A549 (cell line): ENCODE measurements at regions not wholly inside any gene's neighbourhood (a gene's known extent, or its start where the extent isn't known, plus 50 kb on each side); places are given as distances from the start of the nearest gene placed in this dataset.
A peak's percentile ranks its signal among the peaks of the same experiment; 100 is the strongest.

Experiments
- ATAC-seq, 2 experiments: fragments of 200-7000 bp in 1 of 2; fragments of >200 bp in 1 of 2; cut with Nextera tagmentation in 1 of 2; cut with Tn5 transposase in 1 of 2; 3 replicates each; pipeline versions ENCODE4 v1.8.0 to v1.9.1; 2018 to 2020; ENCODE audit warnings: mild to moderate bottlenecking in 1 of 2, moderate library complexity in 1 of 2
- CTCF ChIA-PET: fragments of 300-600 bp; sonication (Branson Sonifier 250); formaldehyde crosslinking; extraction: SDS; loops from one replicate; lab custom pipeline; 2021; ENCODE audit warnings: antibody characterized with exemption, inconsistent platforms; lab: Yijun Ruan, JAX
- POLR2A ChIA-PET: fragments of 350-600 bp; formaldehyde crosslinking; extraction: SDS; loops from one replicate; lab custom pipeline; 2021; ENCODE audit warnings: antibody characterized with exemption, inconsistent platforms; lab: Yijun Ruan, JAX
- DNase-seq, 2 experiments: peaks; one replicate each; pipeline versions ENCODE4 v3.0.0 to v3.0.0-alpha.2; 2011 to 2016; ENCODE audit warnings: low read depth in 1 of 2, low spot score in 1 of 2
- FAIRE-seq: peaks from 2 replicates; lab custom pipeline; 2011; peaks lifted over from hg19 to GRCh38; lab: Jason Lieb, UNC
- H3K27ac ChIP-seq, 2 experiments: fragments of >200 bp; sonication (Bioruptor Twin); formaldehyde crosslinking; 3 replicates each; pipeline ENCODE4 v1.5.1; 2016 to 2017
- H3K4me1 ChIP-seq: fragments of >200 bp; sonication (Bioruptor Twin); formaldehyde crosslinking; 3 replicates; pipeline ENCODE4 v1.6.1; 2016
- H3K4me2 ChIP-seq: fragments of >200 bp; sonication (Bioruptor Twin); formaldehyde crosslinking; 3 replicates; pipeline ENCODE4 v1.6.1; 2016
- H3K4me3 ChIP-seq: fragments of >200 bp; sonication (Bioruptor Twin); formaldehyde crosslinking; 3 replicates; pipeline ENCODE4 v1.5.1; 2016
- H3K9me3 ChIP-seq: fragments of >200 bp; sonication (Bioruptor Twin); formaldehyde crosslinking; 3 replicates; pipeline ENCODE4 v1.6.1; 2016
- BHLHE40 ChIP-seq: IDR thresholded peaks from 2 replicates; pipeline ENCODE4 v1.6.1; 2012; ENCODE audit warnings: low read depth, low read length, inconsistent platforms
- CEBPB ChIP-seq, 2 experiments: fragments of >200 bp in 1 of 2; sonication (Bioruptor Twin) in 1 of 2; formaldehyde crosslinking in 1 of 2; IDR thresholded peaks; 2 replicates each; pipeline ENCODE4 v1.6.1; 2012 to 2016
- CHD2 ChIP-seq: fragments of 150-350 bp; IDR thresholded peaks from 2 replicates; pipeline ENCODE4 v1.6.1; 2014; ENCODE audit warnings: low read length; ENCODE audit not compliant: partially characterized antibody
- E2F6 ChIP-seq: IDR thresholded peaks from 2 replicates; pipeline ENCODE4 v1.6.1; 2012; ENCODE audit warnings: low read depth, borderline replicate concordance
- EP300 ChIP-seq, 2 experiments: fragments of >200 bp; sonication (Bioruptor Twin); formaldehyde crosslinking; IDR thresholded peaks; 2 replicates in 1 of 2; 3 replicates in 1 of 2; pipeline ENCODE4 v1.6.1; 2016 to 2017
- ESRRA ChIP-seq: fragments of 150-350 bp; IDR thresholded peaks from 2 replicates; pipeline ENCODE4 v1.6.1; 2014; ENCODE audit warnings: mild to moderate bottlenecking, low read length, borderline replicate concordance
- FOSB ChIP-seq: fragments of 250-450 bp; sonication (Bioruptor Pico); IDR thresholded peaks from 2 replicates; pipeline ENCODE4 v1.5.0; 2020; ENCODE audit warnings: mild to moderate bottlenecking, moderate library complexity
- FOSL2 ChIP-seq, 2 experiments: fragments of 450-650 bp in 1 of 2; fragments of >200 bp in 1 of 2; sonication (Bioruptor Twin) in 1 of 2; formaldehyde crosslinking; IDR thresholded peaks; 2 replicates each; pipeline versions ENCODE4 v1.5.0 to v1.6.1; 2016 to 2020; ENCODE audit warnings: mild to moderate bottlenecking in 1 of 2, moderate library complexity in 1 of 2
- GATA3 ChIP-seq: IDR thresholded peaks from 2 replicates; pipeline ENCODE4 v1.6.1; 2012; ENCODE audit warnings: borderline replicate concordance
- HDAC2 ChIP-seq: fragments of 200-600 bp; sonication (generic); IDR thresholded peaks from 2 replicates; pipeline ENCODE4 v1.6.1; 2016
- HMGXB4 ChIP-seq: fragments of 250-450 bp; sonication (Bioruptor Pico); IDR thresholded peaks from 2 replicates; pipeline ENCODE4 v1.5.0; 2021; ENCODE audit warnings: mild to moderate bottlenecking, moderate library complexity, borderline replicate concordance
- JUN ChIP-seq, 2 experiments: fragments of >200 bp; sonication (Bioruptor Twin); formaldehyde crosslinking; IDR thresholded peaks; 2 replicates in 1 of 2; 3 replicates in 1 of 2; pipeline ENCODE4 v1.6.1; 2016 to 2017
- JUNB ChIP-seq: fragments of >200 bp; sonication (Bioruptor Twin); formaldehyde crosslinking; IDR thresholded peaks from 2 replicates; pipeline ENCODE4 v1.6.1; 2016
- KDM1A ChIP-seq: fragments of 200-600 bp; sonication (generic); IDR thresholded peaks from 2 replicates; pipeline ENCODE4 v1.6.1; 2016; ENCODE audit warnings: low read depth, mild to moderate bottlenecking
- KDM5A ChIP-seq: fragments of 200-600 bp; sonication (generic); IDR thresholded peaks from 2 replicates; pipeline ENCODE4 v1.6.1; 2016; ENCODE audit warnings: antibody characterized with exemption, mild to moderate bottlenecking
- MAFK ChIP-seq: fragments of 450-650 bp; IDR thresholded peaks from 2 replicates; pipeline ENCODE4 v1.6.1; 2014; ENCODE audit not compliant: partially characterized antibody
- NPAS2 ChIP-seq: fragments of 250-450 bp; sonication (Bioruptor Pico); IDR thresholded peaks from 2 replicates; pipeline ENCODE4 v1.8.0; 2022; ENCODE audit warnings: mild to moderate bottlenecking, moderate library complexity, borderline replicate concordance
- PHF8 ChIP-seq: fragments of 200-600 bp; sonication (generic); IDR thresholded peaks from 2 replicates; pipeline ENCODE4 v1.6.1; 2016; ENCODE audit warnings: low read depth, mild to moderate bottlenecking, antibody characterized with exemption, moderate library complexity, borderline replicate concordance
- RAD21 ChIP-seq, 2 experiments: fragments of >200 bp in 1 of 2; sonication (Bioruptor Twin) in 1 of 2; formaldehyde crosslinking in 1 of 2; IDR thresholded peaks in 1 of 2; conservative IDR thresholded peaks in 1 of 2; 2 replicates in 1 of 2; 3 replicates in 1 of 2; pipeline ENCODE4 v1.6.1; 2012 to 2018; ENCODE audit warnings: inconsistent platforms in 1 of 2
- SREBF2 ChIP-seq: fragments of 450-650 bp; IDR thresholded peaks from 2 replicates; pipeline ENCODE4 v1.6.1; 2014; ENCODE audit warnings: mild to moderate bottlenecking, moderate library complexity
- ZSCAN20 ChIP-seq: fragments of 250-450 bp; sonication (Bioruptor Pico); IDR thresholded peaks from 2 replicates; pipeline ENCODE4 v1.8.0; 2022; ENCODE audit warnings: mild to moderate bottlenecking, moderate library complexity
- WGBS: methylation state at CpG from one replicate; pipeline ENCODE4 v1.1.6; 2017; ENCODE audit errors: missing lambda C conversion rate; 5-methylcytosine and 5-hydroxymethylcytosine counted together
- TF ChIP-seq, protein P1 (sequence below): IDR thresholded peaks from 2 replicates; pipeline ENCODE4 v1.6.1; 2012
- TF ChIP-seq, protein P2 (sequence below): IDR thresholded peaks from 2 replicates; pipeline ENCODE4 v1.6.1; 2012
- TF ChIP-seq, protein P3 (sequence below): fragments of 250-450 bp; sonication (Bioruptor Pico); IDR thresholded peaks from 2 replicates; pipeline ENCODE4 v1.5.0; 2020; ENCODE audit warnings: low read depth, mild to moderate bottlenecking, moderate library complexity

- Histone ChIP-seq H3K27ac (peak overlapping the region; percentile 61 to 77), H3K9me3 (no peaks in the 10 kb centered on the region), H3K4me2 (peak overlapping the region; percentile 68), H3K4me3 (no peak overlapping the region), H3K4me1 (peaks cover 43% of the 10 kb centered on the region)
- 3% methylated on average over 3 of the region's 3 CpGs for WGBS
- TF ChIP-seq BHLHE40, result no peak
- TF ChIP-seq NPAS2 (CRISPR knock-in tag), result no peak
- TF ChIP-seq HMGXB4 (CRISPR knock-in tag), result no peak
- no peak for TF ChIP-seq FOSB (CRISPR knock-in tag)
- TF ChIP-seq GATA3, result peak; percentile 83
- TF ChIP-seq MAFK, result no peak
- no peak for TF ChIP-seq E2F6
- TF ChIP-seq JUNB, result peak; percentile 54
- TF ChIP-seq FOSL2 (IDR thresholded peaks at IDR 0.05), result no peak
- peak; percentile 73 for TF ChIP-seq FOSL2 (CRISPR knock-in tag; IDR thresholded peaks at IDR 0.05)
- TF ChIP-seq EP300 (IDR thresholded peaks at IDR 0.05), result peak in 1 of 2 experiments; percentile 46; a peak in 1 of 5 replicates
- TF ChIP-seq JUN (IDR thresholded peaks at IDR 0.05), result peak in 1 of 2 experiments; percentile 44; a peak in 1 of 5 replicates
- TF ChIP-seq CEBPB (IDR thresholded peaks at IDR 0.05), result peak in 1 of 2 experiments; percentile 19; a peak in 1 of 4 replicates
- FAIRE-seq, result no peak
- POLR2A ChIA-PET, result interaction anchor here (0.8 to 1.0 kb wide), 2 partner anchors 41 to 68 kb away, joined by 4 read pairs; partner anchors contain the start of gene KCTD1
- peak; percentile 64 to 92 for DNase-seq
- CTCF ChIA-PET, result interaction anchor here (0.6 to 0.7 kb wide), 2 partner anchors 69 to 345 kb away, joined by 3 read pairs; partner anchors contain the start of gene KCTD1
- peak; percentile 92 to 97 for ATAC-seq
These were observed 68.8 kb upstream of the KCTD1 start for GRCh38 chr18:26617151-26617554.

GRCh38 chr18:26614374-26614773 lies 66.0 kb upstream of the KCTD1 start:
- H3K4me3 ChIP-seq, result no peak overlapping the region
- CTCF ChIA-PET, result no interaction called here
- peaks cover 43% of the 10 kb centered on the region for H3K4me1 ChIP-seq
- peak overlapping the region; percentile 37; the same call in 2 of the 3 replicates for H3K4me2 ChIP-seq
- FAIRE-seq, result no peak
- peak in 1 of 2 experiments; percentile 45 for DNase-seq
- no peak for TF ChIP-seq PHF8
- TF ChIP-seq, protein P1, sequence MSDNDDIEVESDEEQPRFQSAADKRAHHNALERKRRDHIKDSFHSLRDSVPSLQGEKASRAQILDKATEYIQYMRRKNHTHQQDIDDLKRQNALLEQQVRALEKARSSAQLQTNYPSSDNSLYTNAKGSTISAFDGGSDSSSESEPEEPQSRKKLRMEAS, result no peak
- TF ChIP-seq, protein P2, sequence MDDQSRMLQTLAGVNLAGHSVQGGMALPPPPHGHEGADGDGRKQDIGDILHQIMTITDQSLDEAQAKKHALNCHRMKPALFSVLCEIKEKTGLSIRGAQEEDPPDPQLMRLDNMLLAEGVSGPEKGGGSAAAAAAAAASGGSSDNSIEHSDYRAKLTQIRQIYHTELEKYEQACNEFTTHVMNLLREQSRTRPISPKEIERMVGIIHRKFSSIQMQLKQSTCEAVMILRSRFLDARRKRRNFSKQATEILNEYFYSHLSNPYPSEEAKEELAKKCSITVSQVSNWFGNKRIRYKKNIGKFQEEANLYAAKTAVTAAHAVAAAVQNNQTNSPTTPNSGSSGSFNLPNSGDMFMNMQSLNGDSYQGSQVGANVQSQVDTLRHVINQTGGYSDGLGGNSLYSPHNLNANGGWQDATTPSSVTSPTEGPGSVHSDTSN, result no peak
- no peak for TF ChIP-seq KDM5A
- no peak for TF ChIP-seq HMGXB4 (CRISPR knock-in tag)
- TF ChIP-seq FOSL2 (IDR thresholded peaks at IDR 0.05), result no peak
- TF ChIP-seq FOSL2 (CRISPR knock-in tag; IDR thresholded peaks at IDR 0.05), result no peak
- TF ChIP-seq ESRRA, result no peak
- TF ChIP-seq SREBF2, result no peak
- TF ChIP-seq KDM1A, result no peak
- TF ChIP-seq ZSCAN20 (CRISPR knock-in tag), result no peak
- TF ChIP-seq CHD2, result no peak
- no peak for TF ChIP-seq RAD21 (conservative IDR thresholded peaks at IDR 0.05 in 1 of 2, IDR thresholded peaks at IDR 0.05 in 1 of 2)
- TF ChIP-seq, protein P3, sequence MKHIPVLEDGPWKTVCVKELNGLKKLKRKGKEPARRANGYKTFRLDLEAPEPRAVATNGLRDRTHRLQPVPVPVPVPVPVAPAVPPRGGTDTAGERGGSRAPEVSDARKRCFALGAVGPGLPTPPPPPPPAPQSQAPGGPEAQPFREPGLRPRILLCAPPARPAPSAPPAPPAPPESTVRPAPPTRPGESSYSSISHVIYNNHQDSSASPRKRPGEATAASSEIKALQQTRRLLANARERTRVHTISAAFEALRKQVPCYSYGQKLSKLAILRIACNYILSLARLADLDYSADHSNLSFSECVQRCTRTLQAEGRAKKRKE (CRISPR knock-in tag), result no peak
- TF ChIP-seq BHLHE40, result no peak
- TF ChIP-seq HDAC2, result no peak
- TF ChIP-seq, all 56 proteins: peak for 0
- Histone ChIP-seq H3K9me3 (no peaks in the 10 kb centered on the region), H3K27ac (peak overlapping the region; percentile 34 to 77; a peak in 5 of 6 replicates)
- POLR2A ChIA-PET, result no interaction called here
- 24% methylated on average over 3 of the region's 3 CpGs for WGBS
- peak in 1 of 2 experiments; percentile 73; a peak in 3 of 6 replicates for ATAC-seq
